Testis (tissue), 2 donors: ENCODE measurements at regions not wholly inside any gene's neighbourhood (a gene's known extent, or its start where the extent isn't known, plus 50 kb on each side); places are given as distances from the start of the nearest gene placed in this dataset.

ENCODE experiments used
- POLR2A ChIP-seq: fragments of 450-650 bp; IDR thresholded peaks from one replicate; pipeline ENCODE4 v1.6.1; 2017; ENCODE audit warnings: antibody characterized with exemption, mild to moderate bottlenecking, moderate library complexity
- TF ChIP-seq, protein P1 (sequence below), 3 experiments: fragments of 450-650 bp in 2 of 3; fragments of 200-600 bp in 1 of 3; sonication (generic) in 1 of 3; IDR thresholded peaks; one replicate each; pipeline ENCODE4 v1.5.1; 2016 to 2019; ENCODE audit warnings: antibody characterized with exemption in 3 of 3, mild to moderate bottlenecking in 2 of 3, moderate library complexity in 1 of 3

DNA sequence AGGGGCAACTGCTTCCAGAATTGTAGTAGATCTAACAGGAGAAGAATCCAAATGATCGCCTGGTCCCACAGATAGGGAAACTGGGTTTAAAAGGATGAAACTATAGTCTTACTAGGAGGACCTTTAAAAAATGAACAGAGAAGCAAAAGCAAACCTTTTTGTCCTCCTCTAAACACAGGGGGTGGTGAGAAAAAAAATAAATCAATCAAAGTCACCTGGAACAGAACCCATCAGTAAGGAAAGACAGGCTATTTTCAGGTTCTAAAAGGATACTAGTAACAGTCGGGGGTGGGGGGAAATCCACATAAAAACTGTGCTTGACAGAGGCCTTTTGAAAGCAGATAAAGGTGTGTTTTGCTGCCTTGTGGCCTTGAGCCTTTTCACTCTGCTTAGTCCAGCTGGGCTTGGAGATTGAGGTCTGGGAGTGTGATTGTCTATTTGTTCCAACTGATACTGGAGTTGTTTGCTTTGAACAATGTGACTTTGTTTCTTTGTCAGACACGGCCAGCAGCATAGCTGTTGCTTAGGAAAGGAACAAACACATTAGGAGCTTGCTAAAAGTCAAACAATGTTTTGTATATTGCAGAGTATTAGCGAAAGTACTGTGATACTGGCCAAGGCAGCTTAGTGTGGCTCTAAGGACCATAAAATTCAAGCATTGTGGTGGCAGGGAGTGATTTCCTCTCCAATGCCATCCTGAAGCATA lies 141.1 kb upstream of the IRF2BP2 start:
- TF ChIP-seq, protein P1, sequence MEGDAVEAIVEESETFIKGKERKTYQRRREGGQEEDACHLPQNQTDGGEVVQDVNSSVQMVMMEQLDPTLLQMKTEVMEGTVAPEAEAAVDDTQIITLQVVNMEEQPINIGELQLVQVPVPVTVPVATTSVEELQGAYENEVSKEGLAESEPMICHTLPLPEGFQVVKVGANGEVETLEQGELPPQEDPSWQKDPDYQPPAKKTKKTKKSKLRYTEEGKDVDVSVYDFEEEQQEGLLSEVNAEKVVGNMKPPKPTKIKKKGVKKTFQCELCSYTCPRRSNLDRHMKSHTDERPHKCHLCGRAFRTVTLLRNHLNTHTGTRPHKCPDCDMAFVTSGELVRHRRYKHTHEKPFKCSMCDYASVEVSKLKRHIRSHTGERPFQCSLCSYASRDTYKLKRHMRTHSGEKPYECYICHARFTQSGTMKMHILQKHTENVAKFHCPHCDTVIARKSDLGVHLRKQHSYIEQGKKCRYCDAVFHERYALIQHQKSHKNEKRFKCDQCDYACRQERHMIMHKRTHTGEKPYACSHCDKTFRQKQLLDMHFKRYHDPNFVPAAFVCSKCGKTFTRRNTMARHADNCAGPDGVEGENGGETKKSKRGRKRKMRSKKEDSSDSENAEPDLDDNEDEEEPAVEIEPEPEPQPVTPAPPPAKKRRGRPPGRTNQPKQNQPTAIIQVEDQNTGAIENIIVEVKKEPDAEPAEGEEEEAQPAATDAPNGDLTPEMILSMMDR (IDR thresholded peaks at IDR 0.05): no peak
- TF ChIP-seq POLR2A: no peak
